Endothelial cell of umbilical vein (primary cell): ENCODE measurements at regions not wholly inside any gene's neighbourhood (a gene's known extent, or its start where the extent isn't known, plus 50 kb on each side); places are given as distances from the start of the nearest gene placed in this dataset.

Source experiments
- CTCF ChIP-seq, 2 donors: IDR thresholded peaks; 1 replicate in 1 of 2; 2 replicates in 1 of 2; pipeline ENCODE4 v1.5.1; 2011; ENCODE audit warnings: low read length in 2 of 2, mild to moderate bottlenecking in 2 of 2, moderate library complexity in 2 of 2, control low read depth in 1 of 2, inconsistent platforms in 1 of 2, low read depth in 1 of 2; ENCODE audit not compliant: insufficient read depth in 1 of 2; ENCODE audit errors: extremely low read depth in 1 of 2
- EZH2 ChIP-seq: IDR thresholded peaks from 2 replicates; pipeline ENCODE4 v1.6.1; 2012; ENCODE audit warnings: borderline replicate concordance, low read depth, mild to moderate bottlenecking, moderate library complexity, low read length, inconsistent platforms; ENCODE audit not compliant: severe bottlenecking
- POLR2AphosphoS5 ChIP-seq: IDR thresholded peaks from 2 replicates; pipeline ENCODE4 v1.6.1; 2012; ENCODE audit warnings: low read depth, mild to moderate bottlenecking, control low read depth, low read length, moderate library complexity; ENCODE audit not compliant: insufficient read depth

- TF ChIP-seq CTCF (IDR thresholded peaks at IDR 0.05; ENCODE audit: extremely low read depth in 1 of 2, insufficient read depth in 1 of 2, low read depth in 1 of 2, low read length in 2 of 2) (no peak), EZH2 (no peak), POLR2AphosphoS5 (no peak)
Observed at GRCh38 chr13:88729605-88730004, 1058.4 kb downstream of the SLITRK5 start.
